GM12878 (cell line): ENCODE measurements at regions not wholly inside any gene's neighbourhood (a gene's known extent, or its start where the extent isn't known, plus 50 kb on each side); places are given as distances from the start of the nearest gene placed in this dataset.

Source experiments
- ATAC-seq: fragments of 200-7000 bp; cut with Tn5 transposase; 3 replicates; pipeline ENCODE4 v1.9.1; 2020; ENCODE audit warnings: mild to moderate bottlenecking, moderate library complexity
- BruUV-seq: library from RNA; stranded (reverse); fragments of 400-500 nt; replicated peaks from 2 replicates; lab custom pipeline; 2021; lab: Mats Ljungman, UMichigan
- CTCF ChIA-PET: fragments of 300-600 bp; sonication (Branson Sonifier 250); formaldehyde crosslinking; extraction: SDS; loops from one replicate; lab custom pipeline; 2021; ENCODE audit warnings: inconsistent platforms; lab: Yijun Ruan, JAX
- POLR2A ChIA-PET: fragments of 350-600 bp; formaldehyde crosslinking; extraction: SDS; loops from one replicate; lab custom pipeline; 2021; ENCODE audit warnings: inconsistent platforms; lab: Charles Lee
- RAD21 ChIA-PET: fragments of 300-600 bp; sonication (Branson Sonifier 250); formaldehyde crosslinking; loops from one replicate; lab custom pipeline; 2023; ENCODE audit warnings: antibody characterized with exemption; ENCODE audit not compliant: unreplicated experiment; lab: Charles Lee
- SMC1A ChIA-PET: fragments of 300-600 bp; sonication (Branson Sonifier 250); formaldehyde crosslinking; loops from one replicate; lab custom pipeline; 2023; ENCODE audit not compliant: unreplicated experiment, uncharacterized antibody; lab: Charles Lee
- DNase-seq: peaks from one replicate; pipeline ENCODE4 v3.0.0-alpha.2; 2011; ENCODE audit warnings: low read depth, low spot score
- FAIRE-seq: peaks from 3 replicates; lab custom pipeline; 2011; peaks lifted over from hg19 to GRCh38; lab: Jason Lieb, UNC
- H2AFZ ChIP-seq: 2 replicates; pipeline ENCODE4 v1.6.0; 2011; ENCODE audit warnings: low read depth, low read length, control low read depth; ENCODE audit not compliant: control insufficient read depth
- H3K27ac ChIP-seq: 2 replicates; pipeline ENCODE4 v1.5.1; 2011; ENCODE audit warnings: control low read depth; ENCODE audit not compliant: control insufficient read depth, insufficient read depth
- H3K27me3 ChIP-seq, 2 experiments: replicated peaks in 1 of 2; 2 replicates each; pipeline versions ENCODE4 v1.6.0 to v1.6.1; 2011; ENCODE audit warnings: low read length in 1 of 2; ENCODE audit not compliant: control insufficient read depth in 2 of 2, insufficient read depth in 2 of 2
- H3K36me3 ChIP-seq, 2 experiments: 2 replicates each; pipeline ENCODE4 v1.5.1; 2011; ENCODE audit warnings: low read length in 1 of 2; ENCODE audit not compliant: control insufficient read depth in 2 of 2, insufficient read depth in 2 of 2
- H3K4me1 ChIP-seq: 2 replicates; pipeline ENCODE4 v1.6.1; 2011; ENCODE audit warnings: mild to moderate bottlenecking, low read length, moderate library complexity, mixed read lengths; ENCODE audit not compliant: control insufficient read depth, insufficient read depth
- H3K4me2 ChIP-seq: 2 replicates; pipeline ENCODE4 v1.6.0; 2011; ENCODE audit warnings: control low read depth; ENCODE audit not compliant: control insufficient read depth, insufficient read depth
- H3K4me3 ChIP-seq: fragments of 200-600 bp; sonication (generic); 2 replicates; pipeline ENCODE4 v1.5.1; 2016
- H3K79me2 ChIP-seq: 2 replicates; pipeline ENCODE4 v1.6.0; 2011; ENCODE audit warnings: low read length; ENCODE audit not compliant: control insufficient read depth, insufficient read depth
- H3K9ac ChIP-seq: 2 replicates; pipeline ENCODE4 v1.8.0; 2011; ENCODE audit warnings: low read length, control low read depth, mixed read lengths; ENCODE audit not compliant: control insufficient read depth, insufficient read depth
- H3K9me3 ChIP-seq: replicated peaks from 3 replicates; pipeline ENCODE4 v1.5.1; 2011; ENCODE audit warnings: mild to moderate bottlenecking, low read length; ENCODE audit not compliant: control insufficient read depth, insufficient read depth
- H4K20me1 ChIP-seq: 2 replicates; pipeline ENCODE4 v1.6.0; 2011; ENCODE audit not compliant: control insufficient read depth, insufficient read depth
- ATF7 ChIP-seq: fragments of 450-650 bp; IDR thresholded peaks from 2 replicates; pipeline ENCODE4 v1.6.1; 2016; ENCODE audit warnings: low read depth, mild to moderate bottlenecking
- CEBPB ChIP-seq, 2 experiments: fragments of 150-350 bp in 1 of 2; IDR thresholded peaks; 2 replicates each; pipeline ENCODE4 v1.6.1; 2012 to 2014; ENCODE audit warnings: low read depth in 2 of 2, low read length in 2 of 2, borderline replicate concordance in 1 of 2, inconsistent platforms in 1 of 2
- CHD2 ChIP-seq: IDR thresholded peaks from 2 replicates; pipeline ENCODE4 v1.6.1; 2011; ENCODE audit warnings: low read depth, low read length, improper control_type of control experiment, borderline replicate concordance
- IKZF2 ChIP-seq, 2 experiments: fragments of 450-650 bp; IDR thresholded peaks; 2 replicates each; pipeline ENCODE4 v1.6.1; 2017; ENCODE audit warnings: mild to moderate bottlenecking in 2 of 2, moderate library complexity in 2 of 2
- KLF5 ChIP-seq: fragments of 450-650 bp; IDR thresholded peaks from 2 replicates; pipeline ENCODE4 v1.6.1; 2014; ENCODE audit warnings: mild to moderate bottlenecking; ENCODE audit not compliant: partially characterized antibody
- POU2F2 ChIP-seq: IDR thresholded peaks from 3 replicates; pipeline ENCODE4 v1.6.1; 2011; ENCODE audit warnings: low read depth, mild to moderate bottlenecking, low read length, borderline replicate concordance
- RAD51 ChIP-seq: fragments of 450-650 bp; IDR thresholded peaks from 2 replicates; pipeline ENCODE4 v1.6.1; 2016; ENCODE audit warnings: moderate library complexity, mild to moderate bottlenecking, inconsistent platforms
- SIN3A ChIP-seq: IDR thresholded peaks from 2 replicates; pipeline ENCODE4 v1.6.1; 2012; ENCODE audit warnings: low read depth, low read length, improper control_type of control experiment
- SREBF1 ChIP-seq: IDR thresholded peaks from 2 replicates; pipeline ENCODE4 v1.6.1; 2012; ENCODE audit warnings: mild to moderate bottlenecking, low read length
- SREBF2 ChIP-seq: IDR thresholded peaks from 2 replicates; pipeline ENCODE4 v1.6.1; 2012; ENCODE audit warnings: mild to moderate bottlenecking, low read length
- TBL1XR1 ChIP-seq: IDR thresholded peaks from 2 replicates; pipeline ENCODE4 v1.6.1; 2012; ENCODE audit warnings: low read depth, low read length, improper control_type of control experiment
- ZBTB33 ChIP-seq: fragments of 450-650 bp; IDR thresholded peaks from 2 replicates; pipeline ENCODE4 v1.6.1; 2017; ENCODE audit warnings: mild to moderate bottlenecking
- WGBS: methylation state at CpG from one replicate; pipeline ENCODE4 v1.1.6; 2016; ENCODE audit warnings: low lambda C conversion rate; ENCODE audit not compliant: insufficient replicate concordance, insufficient coverage; ENCODE audit errors: missing lambda C conversion rate; 5-methylcytosine and 5-hydroxymethylcytosine counted together
- in situ Hi-C: fragments of 300-500 bp; cut with MboI; formaldehyde crosslinking; loops from 9 replicates; pipeline ENCODE4 v1.14.3; 2018; ENCODE audit warnings: mixed read lengths
- intact Hi-C: fragments of 100-400 bp; cut with micrococcal nuclease; formaldehyde crosslinking; loops from one replicate; pipeline ENCODE4 v1.14.2; 2022; ENCODE audit not compliant: unreplicated experiment
- TF ChIP-seq, protein P1 (sequence below): fragments of 450-650 bp; IDR thresholded peaks from 2 replicates; pipeline ENCODE4 v1.6.1; 2017; ENCODE audit warnings: antibody characterized with exemption, mild to moderate bottlenecking, moderate library complexity

DNA sequence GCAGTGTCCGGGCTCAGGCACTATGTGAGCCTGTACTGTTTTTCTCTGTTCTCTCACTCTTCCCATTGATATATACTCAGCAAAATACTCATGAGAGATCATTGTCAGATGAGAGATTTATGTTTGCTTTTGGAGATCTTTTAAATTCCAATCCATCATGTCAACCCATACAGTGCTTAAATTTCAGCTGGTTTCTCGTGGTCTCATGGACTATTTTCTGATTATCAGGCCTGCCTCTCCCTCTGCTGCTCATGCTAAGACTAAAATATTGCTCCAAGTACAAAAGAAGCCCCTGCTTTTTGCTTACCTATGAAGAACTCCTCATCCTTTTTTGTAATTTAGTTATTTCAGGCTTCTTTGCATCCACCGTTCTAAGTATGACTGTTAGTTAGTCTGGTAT is 547.2 kb downstream of the KCNJ2 start:
- ChIA-PET POLR2A (no interaction called here), SMC1A (no interaction called here), RAD21 (no interaction called here), CTCF (no interaction called here)
- in situ Hi-C loops = no loop called here
- intact Hi-C loops = no loop called here
- no peak overlapping the region for H3K27ac ChIP-seq
- FAIRE-seq (no peak), DNase-seq (no peak), ATAC-seq (no peak)
- H3K4me2 ChIP-seq = no peak overlapping the region
- no peaks in the 10 kb centered on the region for H3K79me2 ChIP-seq
- H3K9me3 ChIP-seq = no peaks in the 10 kb centered on the region
- no peaks in the 10 kb centered on the region for H4K20me1 ChIP-seq
- H3K9ac ChIP-seq = no peak overlapping the region
- H3K27me3 ChIP-seq = no peaks in the 10 kb centered on the region
- WGBS = 64% methylated on average over 3 of the region's 3 CpGs
- H3K36me3 ChIP-seq = no peaks in the 10 kb centered on the region
- H3K4me1 ChIP-seq = no peaks in the 10 kb centered on the region
- H3K4me3 ChIP-seq = no peak overlapping the region
- TF ChIP-seq TBL1XR1 (no peak), CEBPB (IDR thresholded peaks at IDR 0.05; ENCODE audit: borderline replicate concordance in 1 of 2, low read depth in 2 of 2, low read length in 2 of 2) (no peak), ZBTB33 (no peak), SIN3A (no peak), KLF5 (no peak), POU2F2 (no peak), RAD51 (no peak), SREBF2 (no peak), IKZF2 (IDR thresholded peaks at IDR 0.05) (no peak), CHD2 (no peak), SREBF1 (no peak), ATF7 (no peak)
- TF ChIP-seq, protein P1, sequence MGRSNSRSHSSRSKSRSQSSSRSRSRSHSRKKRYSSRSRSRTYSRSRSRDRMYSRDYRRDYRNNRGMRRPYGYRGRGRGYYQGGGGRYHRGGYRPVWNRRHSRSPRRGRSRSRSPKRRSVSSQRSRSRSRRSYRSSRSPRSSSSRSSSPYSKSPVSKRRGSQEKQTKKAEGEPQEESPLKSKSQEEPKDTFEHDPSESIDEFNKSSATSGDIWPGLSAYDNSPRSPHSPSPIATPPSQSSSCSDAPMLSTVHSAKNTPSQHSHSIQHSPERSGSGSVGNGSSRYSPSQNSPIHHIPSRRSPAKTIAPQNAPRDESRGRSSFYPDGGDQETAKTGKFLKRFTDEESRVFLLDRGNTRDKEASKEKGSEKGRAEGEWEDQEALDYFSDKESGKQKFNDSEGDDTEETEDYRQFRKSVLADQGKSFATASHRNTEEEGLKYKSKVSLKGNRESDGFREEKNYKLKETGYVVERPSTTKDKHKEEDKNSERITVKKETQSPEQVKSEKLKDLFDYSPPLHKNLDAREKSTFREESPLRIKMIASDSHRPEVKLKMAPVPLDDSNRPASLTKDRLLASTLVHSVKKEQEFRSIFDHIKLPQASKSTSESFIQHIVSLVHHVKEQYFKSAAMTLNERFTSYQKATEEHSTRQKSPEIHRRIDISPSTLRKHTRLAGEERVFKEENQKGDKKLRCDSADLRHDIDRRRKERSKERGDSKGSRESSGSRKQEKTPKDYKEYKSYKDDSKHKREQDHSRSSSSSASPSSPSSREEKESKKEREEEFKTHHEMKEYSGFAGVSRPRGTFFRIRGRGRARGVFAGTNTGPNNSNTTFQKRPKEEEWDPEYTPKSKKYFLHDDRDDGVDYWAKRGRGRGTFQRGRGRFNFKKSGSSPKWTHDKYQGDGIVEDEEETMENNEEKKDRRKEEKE = no peak
- no TSS peak for BruUV-seq
- no peak overlapping the region for H2AFZ ChIP-seq
